ENCODE measurements at regions not wholly inside any gene's neighbourhood (a gene's known extent, or its start where the extent isn't known, plus 50 kb on each side); places are given as distances from the start of the nearest gene placed in this dataset.

GRCh38 chr6:133820208-133820607 lies 68.7 kb upstream of the TCF21 start:
- TF ChIP-seq YY1 (IDR thresholded peaks at IDR 0.05; ENCODE audit: insufficient read depth, insufficient read length) (no peak), SUZ12 (IDR thresholded peaks at IDR 0.05; ENCODE audit: extremely low read depth, insufficient read depth, insufficient read length) (no peak)
